HT1080 (cell line): ENCODE measurements at regions not wholly inside any gene's neighbourhood (a gene's known extent, or its start where the extent isn't known, plus 50 kb on each side); places are given as distances from the start of the nearest gene placed in this dataset.

Source experiments
- DNase-seq: peaks from one replicate; pipeline ENCODE4 v3.0.0-alpha.2; 2015; ENCODE audit warnings: low read depth

- peak; percentile 68 for DNase-seq
These were observed 132.3 kb upstream of the CRY1 start for GRCh38 chr12:107225635-107226034.

DNA sequence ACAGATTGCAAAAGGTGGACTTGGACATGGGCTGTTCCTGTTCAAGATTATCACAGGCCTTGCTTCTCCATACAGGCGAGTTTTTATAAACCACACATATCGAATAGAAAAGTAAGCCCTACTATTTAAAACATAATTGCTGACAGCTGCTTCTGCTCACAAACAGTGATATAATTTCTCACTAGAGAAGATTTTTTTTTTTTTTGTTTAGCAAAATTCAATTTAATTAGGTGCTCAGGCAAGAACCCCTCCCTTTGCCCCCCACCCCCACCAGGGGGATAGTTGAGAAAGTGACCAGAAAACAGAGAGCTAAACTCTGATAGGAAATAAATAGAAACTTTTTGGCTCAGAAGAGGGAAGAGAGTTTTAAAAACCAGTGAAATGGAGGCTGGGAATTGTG, 132.8 kb upstream of the CRY1 start:
- DNase-seq: no peak

DNA sequence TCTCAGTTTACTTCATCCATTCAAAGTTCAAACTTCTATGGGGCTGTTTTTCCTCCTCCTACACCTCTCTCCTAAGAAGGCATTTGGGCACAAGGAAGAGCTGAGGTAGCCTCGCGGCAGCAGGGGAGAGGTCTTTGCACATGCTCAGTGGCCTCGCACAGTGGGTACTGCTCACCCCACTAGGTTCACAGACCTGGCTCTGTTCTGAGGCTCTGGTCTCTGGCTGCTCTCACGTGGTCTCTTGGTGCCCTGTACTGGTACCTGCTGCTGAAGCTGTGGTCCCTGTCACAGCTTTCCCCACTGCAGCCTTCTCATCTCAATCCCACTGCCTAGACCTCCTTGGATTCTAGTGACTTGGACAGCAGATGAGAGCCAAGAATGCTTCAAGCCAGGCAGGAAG, 134.7 kb upstream of the CRY1 start:
- no peak for DNase-seq

DNA sequence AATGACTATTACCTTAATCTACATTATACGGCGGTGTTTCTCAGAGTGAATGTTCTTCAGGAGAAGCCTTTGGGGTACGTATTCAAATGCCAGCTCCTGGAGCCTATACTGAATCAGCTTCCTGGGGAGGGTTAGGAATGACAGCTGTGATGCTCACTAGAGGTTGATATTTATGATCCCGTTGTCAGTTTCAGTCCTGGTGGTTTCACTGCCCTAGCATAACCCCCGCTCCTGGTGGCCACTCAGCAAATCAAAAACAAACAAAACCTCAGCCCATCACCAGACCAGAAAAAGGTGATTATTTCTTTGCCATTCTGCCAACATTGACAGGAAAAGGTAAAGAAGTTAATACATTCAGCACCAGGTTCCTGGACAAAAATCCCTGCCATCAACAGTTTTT, 136.5 kb upstream of the CRY1 start:
- DNase-seq: peak; percentile 43

GRCh38 chr12:107231303-107231702, 138.0 kb upstream of the CRY1 start:
- no peak for DNase-seq

DNA sequence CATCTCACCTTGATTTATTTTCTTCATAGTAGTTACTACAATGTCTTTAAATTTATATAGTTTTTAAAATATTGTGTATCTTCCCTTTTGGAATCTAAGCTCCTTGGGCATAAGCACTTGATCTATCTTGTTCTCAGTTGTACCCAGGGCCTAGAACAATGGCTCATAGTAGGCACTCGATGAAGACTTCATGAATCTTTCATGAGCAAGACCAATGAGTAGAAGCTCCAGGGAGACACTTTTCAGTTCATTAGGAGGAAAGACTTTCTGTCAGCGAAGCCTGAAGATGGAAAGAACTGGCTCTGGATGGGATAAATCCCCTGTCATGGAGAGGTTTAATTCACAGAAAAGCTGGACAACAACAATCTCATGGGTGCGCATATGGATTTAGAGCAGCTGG, 140.2 kb upstream of the CRY1 start:
- no peak for DNase-seq

- no peak for DNase-seq
These were observed 142.3 kb upstream of the CRY1 start for GRCh38 chr12:107235600-107235999.

- DNase-seq: peak; percentile 98
These were observed 143.6 kb upstream of the CRY1 start for GRCh38 chr12:107236824-107237511.

DNA sequence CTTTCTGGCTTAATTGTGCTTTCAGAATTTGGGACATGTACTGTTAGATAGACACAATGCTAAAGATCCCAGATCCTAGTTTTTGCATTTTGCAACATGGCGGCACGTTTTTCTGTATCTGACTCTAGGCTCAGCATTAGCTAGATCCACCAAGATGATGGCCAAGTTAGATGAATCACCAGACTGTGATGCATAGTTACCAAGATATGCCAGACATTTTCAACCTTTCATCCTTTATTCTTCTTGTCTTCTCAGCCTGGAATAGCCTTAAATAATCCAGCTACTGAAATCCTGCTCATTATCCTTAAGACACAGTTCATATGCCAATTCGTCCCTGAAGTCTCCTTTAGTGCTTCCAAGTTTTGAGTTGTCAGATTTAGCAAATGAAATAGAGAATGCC, 144.9 kb upstream of the CRY1 start:
- DNase-seq: peak; percentile 58

- no peak for DNase-seq
These were observed 148.1 kb upstream of the CRY1 start for GRCh38 chr12:107241411-107241810.

GRCh38 chr12:107242189-107242588, 148.8 kb upstream of the CRY1 start:
- peak; percentile 84 for DNase-seq

DNA sequence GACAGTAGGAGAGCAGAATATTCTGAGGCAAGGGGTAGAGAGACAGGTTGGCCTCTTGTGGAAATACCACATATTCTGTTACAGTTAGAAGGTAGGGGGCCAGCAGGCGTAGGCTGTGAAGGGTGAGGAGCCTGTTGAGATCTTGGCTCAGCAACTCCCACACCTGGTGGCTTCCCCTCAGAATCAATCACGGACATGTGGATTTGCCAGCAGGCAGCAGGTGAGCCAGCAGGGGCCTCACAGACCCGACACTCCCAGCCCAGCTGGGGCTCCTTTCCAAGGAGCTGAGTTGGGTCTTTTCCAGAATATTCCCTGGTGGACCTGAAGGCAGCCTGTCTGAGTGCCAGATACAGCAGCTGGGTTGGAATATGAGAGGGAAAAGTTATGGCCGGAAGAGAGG, 150.0 kb upstream of the CRY1 start:
- DNase-seq: no peak

- no peak for DNase-seq
These were observed 151.2 kb upstream of the CRY1 start for GRCh38 chr12:107244584-107244983.

GRCh38 chr12:107247650-107248049, 154.3 kb upstream of the CRY1 start:
- DNase-seq: no peak

GRCh38 chr12:107248187-107248586, 154.8 kb upstream of the CRY1 start:
- no peak for DNase-seq

DNA sequence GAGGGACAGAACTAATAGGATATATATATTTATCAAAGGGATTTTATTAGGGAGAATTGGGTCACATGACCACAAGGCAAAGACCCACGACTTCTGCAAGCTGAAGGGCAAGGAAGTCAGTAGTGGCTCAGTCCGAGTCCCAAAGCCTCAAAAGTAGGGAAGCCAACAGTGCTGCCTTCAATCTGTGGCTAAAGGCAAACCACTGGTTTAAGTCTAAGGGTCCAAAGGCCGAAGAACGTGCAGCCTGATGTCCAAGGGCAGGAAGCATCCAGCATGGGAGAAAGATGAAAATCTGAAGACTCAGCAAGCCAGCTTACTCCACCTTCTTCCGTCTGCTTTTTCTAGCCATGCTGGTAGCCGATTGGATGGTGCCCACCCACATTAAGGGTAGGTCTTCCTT, 157.9 kb upstream of the CRY1 start:
- no peak for DNase-seq

DNA sequence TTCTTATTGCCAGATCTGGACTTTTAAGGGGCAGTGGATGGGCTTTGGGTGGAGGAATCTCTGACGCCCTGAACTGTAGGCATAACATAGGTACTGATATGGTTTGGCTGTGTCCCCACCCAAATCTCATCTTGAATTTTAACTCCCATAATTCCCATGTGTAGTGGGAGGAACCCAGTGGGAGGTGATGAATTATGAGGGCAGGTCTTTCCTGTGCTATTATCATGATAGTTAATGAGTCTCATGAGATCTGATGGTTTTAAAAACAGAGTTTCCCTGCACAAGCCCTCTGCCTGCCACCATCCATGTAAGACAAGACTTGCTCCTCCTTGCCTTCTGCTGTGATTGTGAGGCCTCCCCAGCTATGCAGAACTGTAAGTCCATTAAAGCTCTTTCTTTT, 160.0 kb upstream of the CRY1 start:
- no peak for DNase-seq

GRCh38 chr12:107254258-107254856, 161.0 kb upstream of the CRY1 start:
- DNase-seq: no peak

DNA sequence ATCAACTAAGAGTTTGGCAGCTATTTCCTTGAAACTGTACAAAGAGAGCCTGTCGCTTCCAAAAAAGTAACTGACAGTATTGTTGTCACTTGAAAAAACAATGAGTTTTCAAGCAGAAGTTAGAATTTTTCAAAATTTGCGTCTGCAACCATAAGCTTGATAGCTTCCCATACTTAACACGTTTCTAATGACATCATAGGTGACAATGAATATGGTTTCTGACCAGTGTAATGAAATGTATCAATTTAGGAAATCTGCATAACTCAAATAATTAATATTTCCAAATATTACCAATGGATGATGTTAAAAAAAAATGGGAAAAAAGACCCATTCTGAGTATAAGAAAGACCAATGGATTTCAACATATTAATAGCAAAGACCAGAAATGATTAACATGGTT, 165.4 kb upstream of the CRY1 start:
- DNase-seq: no peak

GRCh38 chr12:107263980-107264379, 170.6 kb upstream of the CRY1 start:
- DNase-seq: no peak

GRCh38 chr12:107264667-107265066, 171.3 kb upstream of the CRY1 start:
- no peak for DNase-seq

- DNase-seq: no peak
These were observed 174.3 kb upstream of the CRY1 start for GRCh38 chr12:107267604-107268003.

DNA sequence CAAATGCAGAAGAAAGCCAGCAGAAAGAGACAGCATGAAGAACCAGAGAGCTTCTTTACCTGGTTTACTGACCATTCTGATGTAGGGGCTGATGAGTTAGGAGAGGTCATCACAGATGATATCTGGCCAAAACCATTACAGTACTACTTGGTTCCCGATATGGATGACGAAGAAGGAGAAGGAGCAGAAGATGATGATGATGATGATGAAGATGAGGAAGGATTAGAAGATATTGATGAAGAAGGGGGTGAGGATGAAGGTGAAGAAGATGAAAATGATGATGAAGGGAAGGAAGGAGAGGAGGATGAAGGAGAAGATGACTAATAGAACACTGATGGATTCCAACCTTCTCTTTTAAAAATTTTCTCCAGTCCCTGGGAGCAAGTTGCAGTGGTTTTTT, 178.2 kb upstream of the CRY1 start:
- DNase-seq: no peak

GRCh38 chr12:107275530-107275929, 182.2 kb upstream of the CRY1 start:
- no peak for DNase-seq
